ENCODE measurements at regions not wholly inside any gene's neighbourhood (a gene's known extent, or its start where the extent isn't known, plus 50 kb on each side); places are given as distances from the start of the nearest gene placed in this dataset.

- DNase-seq = no peak
Observed at GRCh38 chr2:151197184-151198108, 64.2 kb downstream of the RBM43 start.

GRCh38 chr2:151193576-151193975 is 68.1 kb downstream of the RBM43 start:
- DNase-seq = no peak

- DNase-seq = no peak
Observed at GRCh38 chr2:151192681-151193080, 69.0 kb downstream of the RBM43 start.

DNA sequence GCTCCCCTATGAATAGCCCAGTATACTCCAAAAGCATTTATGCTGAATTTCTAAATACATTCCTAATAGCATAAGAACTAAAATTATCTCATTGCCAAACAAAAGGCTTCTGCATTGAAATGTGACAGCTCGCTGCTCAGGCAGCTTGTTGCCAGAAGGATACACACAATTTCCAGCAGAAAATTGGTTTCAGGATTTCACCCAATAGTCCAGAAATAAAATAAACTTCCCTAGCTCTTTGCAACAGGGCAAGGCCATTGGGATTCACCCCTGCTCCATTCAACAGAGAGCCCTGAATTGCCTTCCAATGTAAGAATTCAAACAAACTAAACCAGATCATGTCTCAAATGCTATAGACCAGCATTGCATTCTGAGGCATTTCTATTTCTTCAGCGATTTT is 70.7 kb downstream of the RBM43 start:
- no peak for DNase-seq

GRCh38 chr2:151189125-151189524 is 72.5 kb downstream of the RBM43 start:
- DNase-seq = no peak

- no peak for DNase-seq
Observed at GRCh38 chr2:151186011-151186410, 75.7 kb downstream of the RBM43 start.

- DNase-seq = no peak
Observed at GRCh38 chr2:151182899-151183809, 78.5 kb downstream of the RBM43 start.

DNA sequence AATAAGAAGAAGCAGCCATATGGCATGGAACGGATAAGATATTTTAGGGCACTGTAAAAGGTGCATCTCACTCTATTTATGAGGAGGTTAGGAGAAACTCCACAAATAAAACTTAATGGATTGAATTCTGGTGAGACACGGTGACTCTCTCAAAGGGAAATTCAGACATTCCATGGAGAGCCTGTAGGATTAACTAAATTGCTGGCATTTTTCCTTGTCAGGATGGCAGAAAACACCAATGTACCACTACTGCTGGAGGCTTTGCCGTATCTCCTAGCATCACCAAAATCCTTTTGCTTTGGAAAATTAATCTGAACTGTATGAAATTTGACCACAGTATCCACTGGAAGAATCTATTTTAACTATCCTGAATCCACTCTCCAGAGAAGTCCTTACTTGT is 79.3 kb downstream of the RBM43 start:
- no peak for DNase-seq

GRCh38 chr2:151181524-151181923 is 80.1 kb downstream of the RBM43 start:
- peak; percentile 54 for DNase-seq

DNA sequence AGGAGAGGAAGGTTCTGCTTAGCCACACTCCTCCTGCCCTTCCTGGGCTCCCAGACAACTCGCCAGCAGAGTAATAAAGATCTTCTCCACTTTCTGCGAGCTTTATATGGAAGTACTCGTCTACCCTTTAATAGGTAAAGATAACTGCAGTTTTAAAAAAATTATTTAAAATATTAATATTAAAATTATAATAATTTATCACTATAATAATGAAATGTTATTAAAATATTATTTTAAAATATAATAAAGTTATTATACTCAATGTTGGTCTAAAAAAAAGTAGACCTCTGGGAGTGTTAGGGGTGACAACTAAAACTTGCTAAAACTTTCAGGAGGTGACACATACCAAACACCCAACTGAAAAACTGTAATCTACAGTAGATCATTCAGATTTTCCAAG is 81.5 kb downstream of the RBM43 start:
- no peak for DNase-seq

DNA sequence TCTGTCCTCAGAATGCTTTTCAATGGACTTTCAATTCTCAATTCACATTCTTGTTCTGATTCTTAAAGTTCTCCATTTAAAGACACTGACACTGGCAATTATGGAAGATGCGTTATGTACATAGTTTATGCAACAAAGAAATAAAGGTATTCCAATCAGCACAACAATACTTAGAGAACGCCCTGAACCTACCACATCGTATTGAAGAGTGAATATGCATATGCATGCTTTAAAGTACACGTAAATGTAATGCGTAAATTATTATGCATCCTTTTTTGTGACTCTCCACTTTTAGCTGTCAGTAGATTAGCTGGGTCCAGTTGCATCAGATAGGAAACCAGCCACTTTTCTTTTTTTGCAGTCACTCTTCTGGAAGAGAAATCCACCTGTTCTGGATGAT is 83.5 kb downstream of the RBM43 start:
- no peak for DNase-seq

DNA sequence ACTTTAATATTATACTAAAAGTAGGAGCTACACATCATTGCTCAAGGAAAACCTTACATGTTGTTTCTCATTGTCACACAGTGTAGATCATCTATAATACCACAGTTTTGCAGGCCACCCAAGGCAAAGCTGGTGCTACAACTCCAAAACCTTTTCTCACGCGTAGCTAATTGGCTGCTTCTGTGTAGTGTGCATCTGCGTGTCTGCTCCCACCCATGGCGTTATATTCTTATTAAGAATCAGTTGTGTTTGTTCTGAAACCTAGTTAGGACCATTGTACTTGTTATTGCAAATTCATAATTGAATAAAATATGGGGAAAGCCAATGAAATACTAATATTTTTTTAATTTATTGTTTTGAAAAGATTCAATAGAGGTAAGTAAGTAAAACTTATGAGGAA is 83.9 kb downstream of the RBM43 start:
- DNase-seq = no peak

- DNase-seq = no peak
Observed at GRCh38 chr2:151176661-151177060, 85.0 kb downstream of the RBM43 start.

GRCh38 chr2:151175864-151176263 is 85.8 kb downstream of the RBM43 start:
- no peak for DNase-seq

DNA sequence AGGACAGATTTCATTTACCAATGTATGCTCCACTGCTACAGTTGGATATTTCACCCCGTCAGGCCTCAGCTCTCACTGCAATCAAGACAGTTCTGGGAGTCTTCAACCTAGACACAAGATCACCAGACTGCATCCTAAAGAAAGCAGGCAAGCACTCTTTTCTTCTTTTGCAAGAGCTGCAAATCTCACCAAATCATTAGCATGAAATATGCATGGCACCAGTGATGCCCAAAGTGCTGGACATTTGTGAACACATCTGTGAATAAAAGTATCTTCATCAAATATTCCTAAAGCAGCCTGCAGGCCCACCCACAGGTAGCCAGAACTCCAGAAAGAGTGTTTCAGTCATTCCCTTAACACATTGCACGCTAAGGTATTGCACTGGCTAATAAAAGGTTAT is 87.5 kb downstream of the RBM43 start:
- no peak for DNase-seq

- DNase-seq = no peak
Observed at GRCh38 chr2:151171186-151171585, 90.5 kb downstream of the RBM43 start.

DNA sequence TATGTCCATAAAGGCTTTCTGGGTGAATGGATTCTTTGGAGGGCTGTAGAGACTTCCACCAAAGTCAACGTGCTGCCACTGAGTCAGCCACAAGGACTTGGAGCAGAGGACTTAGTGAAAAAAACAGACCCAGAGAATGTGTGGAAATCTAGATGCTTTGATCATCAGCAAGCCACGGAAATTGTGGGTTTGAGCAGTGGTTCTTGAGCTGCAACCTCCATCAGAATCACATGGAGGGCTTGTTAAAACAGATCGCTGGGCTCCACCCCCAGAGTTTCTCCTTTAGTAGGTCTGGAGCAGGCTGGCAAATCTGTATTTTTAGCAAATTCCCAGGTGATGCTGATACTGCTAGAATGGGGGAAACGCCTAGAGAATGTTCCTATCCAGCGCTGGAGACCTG is 95.3 kb downstream of the RBM43 start:
- DNase-seq = no peak

GRCh38 chr2:151165105-151165684 is 96.5 kb downstream of the RBM43 start:
- DNase-seq = no peak

DNA sequence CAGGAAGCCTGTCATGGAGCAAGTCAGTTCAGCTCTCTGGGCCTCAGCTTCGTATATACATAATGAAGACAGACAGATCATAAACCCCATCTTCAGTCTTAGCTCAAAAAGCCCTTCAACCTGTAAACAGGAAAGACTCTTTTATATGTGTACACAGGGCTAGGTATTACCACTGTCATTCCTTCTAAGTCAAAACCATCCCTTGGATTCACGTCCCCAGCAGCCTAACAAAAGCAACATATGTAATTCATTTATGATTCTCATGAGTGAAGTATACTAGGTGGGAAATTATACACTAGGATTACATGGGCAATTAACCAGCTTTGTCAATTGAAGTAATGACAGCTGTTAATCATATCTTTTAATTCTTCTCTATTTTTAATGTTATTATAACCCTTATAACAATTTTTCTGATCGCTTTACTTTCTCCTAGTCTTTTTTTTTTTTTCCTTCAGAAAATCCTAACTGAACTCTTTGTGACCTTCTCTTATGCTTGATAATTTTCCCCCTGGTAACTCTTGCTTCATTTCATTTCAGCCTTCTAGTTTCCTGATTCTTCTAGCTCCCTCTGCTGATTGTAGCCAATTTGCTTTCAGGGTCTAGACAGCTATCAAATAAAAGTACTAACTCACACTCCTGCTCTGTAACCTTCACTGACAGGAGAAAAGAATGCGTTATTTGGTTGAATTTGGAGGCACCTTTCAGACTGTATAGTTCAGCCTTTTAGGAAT is 99.7 kb downstream of the RBM43 start:
- peak; percentile 65 for DNase-seq

GRCh38 chr2:151159109-151159662 is 102.5 kb downstream of the RBM43 start:
- DNase-seq = no peak

GRCh38 chr2:151157000-151157735 is 104.5 kb downstream of the RBM43 start:
- no peak for DNase-seq
